Neuronal stem cell (in vitro differentiated cells): ENCODE measurements at regions not wholly inside any gene's neighbourhood (a gene's known extent, or its start where the extent isn't known, plus 50 kb on each side); places are given as distances from the start of the nearest gene placed in this dataset.
"Not testable (repeated sequence)": the region's sequence is repeated elsewhere in the genome, so short reads cannot be mapped to it uniquely, and the experiment has no call there.

Source experiments
- DNase-seq: peaks from one replicate; pipeline ENCODE4 v3.0.0-alpha.2; 2013; ENCODE audit warnings: low spot score
- H2AFZ ChIP-seq: one replicate; pipeline ENCODE4 v1.6.1; 2013; ENCODE audit warnings: mild to moderate bottlenecking, low read length, inconsistent platforms
- H2AK5ac ChIP-seq: 2 replicates; pipeline ENCODE4 v1.6.1; 2013; ENCODE audit warnings: low read depth, mild to moderate bottlenecking, inconsistent platforms, low read length, moderate library complexity, mixed read lengths
- H2BK120ac ChIP-seq: 2 replicates; pipeline ENCODE4 v1.6.1; 2013; ENCODE audit warnings: low read depth, mild to moderate bottlenecking, inconsistent platforms, low read length, moderate library complexity, mixed read lengths
- H2BK12ac ChIP-seq: one replicate; pipeline ENCODE4 v1.6.1; 2013; ENCODE audit warnings: low read length, inconsistent platforms
- H2BK15ac ChIP-seq: 2 replicates; pipeline ENCODE4 v1.6.1; 2013; ENCODE audit warnings: mild to moderate bottlenecking, low read length, inconsistent platforms, mixed read lengths
- H2BK5ac ChIP-seq: one replicate; pipeline ENCODE4 v1.6.1; 2013; ENCODE audit warnings: inconsistent platforms, mild to moderate bottlenecking, low read length, moderate library complexity
- H3K14ac ChIP-seq: one replicate; pipeline ENCODE4 v1.6.1; 2013; ENCODE audit warnings: low read length, inconsistent platforms
- H3K18ac ChIP-seq: 2 replicates; pipeline ENCODE4 v1.6.1; 2013; ENCODE audit warnings: low read length, inconsistent platforms
- H3K23ac ChIP-seq: 2 replicates; pipeline ENCODE4 v1.6.1; 2013; ENCODE audit warnings: low read depth, mild to moderate bottlenecking, mixed read lengths, low read length, inconsistent platforms; ENCODE audit not compliant: poor library complexity
- H3K27ac ChIP-seq: replicated peaks from 3 replicates; pipeline ENCODE4 v1.5.1; 2013; ENCODE audit warnings: low read length, inconsistent platforms
- H3K27me3 ChIP-seq, 3 experiments: 2 replicates each; pipeline ENCODE4 v1.6.1; 2013; ENCODE audit warnings: low read length in 3 of 3, mild to moderate bottlenecking in 2 of 3, inconsistent platforms in 1 of 3, low read depth in 1 of 3, mixed read lengths in 1 of 3, moderate library complexity in 1 of 3; ENCODE audit not compliant: control insufficient read depth in 3 of 3, insufficient read depth in 3 of 3
- H3K36me3 ChIP-seq, 2 donors: replicated peaks in 1 of 2; 2 replicates each; pipeline ENCODE4 v1.6.1; 2013; ENCODE audit warnings: low read length in 2 of 2; ENCODE audit not compliant: control insufficient read depth in 2 of 2, insufficient read depth in 2 of 2
- H3K4ac ChIP-seq: 2 replicates; pipeline ENCODE4 v1.6.1; 2013; ENCODE audit warnings: inconsistent platforms, mild to moderate bottlenecking, low read length, moderate library complexity
- H3K4me1 ChIP-seq, 2 donors: 1 replicate in 1 of 2; 2 replicates in 1 of 2; pipeline ENCODE4 v1.6.1; 2013; ENCODE audit warnings: low read length in 2 of 2, low read depth in 1 of 2; ENCODE audit not compliant: control insufficient read depth in 2 of 2, insufficient read depth in 1 of 2
- H3K4me2 ChIP-seq: one replicate; pipeline ENCODE4 v1.6.1; 2013; ENCODE audit warnings: mild to moderate bottlenecking, low read length, inconsistent platforms; ENCODE audit not compliant: insufficient read depth, poor library complexity, severe bottlenecking
- H3K4me3 ChIP-seq, 2 donors: 2 replicates each; pipeline ENCODE4 v1.5.1; 2013; ENCODE audit warnings: low read length in 2 of 2, mild to moderate bottlenecking in 2 of 2, inconsistent platforms in 1 of 2, moderate library complexity in 1 of 2
- H3K79me1 ChIP-seq: one replicate; pipeline ENCODE4 v1.6.1; 2013; ENCODE audit warnings: low read depth, mild to moderate bottlenecking, inconsistent platforms, low read length, moderate library complexity
- H3K9ac ChIP-seq: one replicate; pipeline ENCODE4 v1.6.1; 2013; ENCODE audit warnings: mild to moderate bottlenecking, low read depth, low read length, inconsistent platforms; ENCODE audit not compliant: poor library complexity
- H3K9me3 ChIP-seq, 2 donors: replicated peaks in 1 of 2; 2 replicates each; pipeline versions ENCODE3 to v1.6.1; 2013; ENCODE audit warnings: low read length in 2 of 2, mild to moderate bottlenecking in 2 of 2, inconsistent platforms in 1 of 2, low read depth in 1 of 2, mixed read lengths in 1 of 2, moderate library complexity in 1 of 2; ENCODE audit not compliant: control insufficient read depth in 2 of 2, insufficient read depth in 1 of 2
- H4K8ac ChIP-seq: one replicate; pipeline ENCODE4 v1.6.1; 2013; ENCODE audit warnings: low read depth, mild to moderate bottlenecking, inconsistent platforms, low read length, moderate library complexity
- H4K91ac ChIP-seq: one replicate; pipeline ENCODE4 v1.6.1; 2013; ENCODE audit warnings: low read length, low read depth, mild to moderate bottlenecking, inconsistent platforms; ENCODE audit not compliant: poor library complexity
- WGBS, 2 donors: extraction: QIAGEN DNeasy Blood & Tissue Kit; methylation state at CpG; one replicate each; pipeline ENCODE4 v1.1.7; 2013; ENCODE audit warnings: missing lambda C conversion rate in 2 of 2, mixed read lengths in 1 of 2; ENCODE audit not compliant: insufficient read length in 2 of 2, insufficient replicate concordance in 1 of 2; ENCODE audit errors: extremely low coverage in 2 of 2; 5-methylcytosine and 5-hydroxymethylcytosine counted together

DNA sequence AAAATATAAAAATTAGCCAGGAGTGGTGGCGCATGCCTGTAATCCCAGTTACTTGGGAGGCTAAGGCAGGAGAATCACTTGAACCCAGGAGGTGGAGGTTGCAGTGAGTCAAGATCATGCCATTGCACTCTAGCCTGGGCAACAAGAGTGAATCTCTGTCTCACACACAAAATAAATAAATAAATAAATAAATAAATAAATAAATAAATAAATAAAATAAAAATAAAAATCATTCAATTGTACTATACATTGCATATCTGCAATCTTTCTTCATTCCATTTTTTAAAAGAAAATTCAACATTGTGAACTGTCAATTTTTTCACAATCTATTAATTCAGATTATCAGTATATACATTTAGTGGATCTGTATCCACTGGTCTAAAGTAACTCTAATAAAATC lies 193.9 kb downstream of the TMEM47 start:
- H2BK12ac ChIP-seq: not testable (repeated sequence)

DNA sequence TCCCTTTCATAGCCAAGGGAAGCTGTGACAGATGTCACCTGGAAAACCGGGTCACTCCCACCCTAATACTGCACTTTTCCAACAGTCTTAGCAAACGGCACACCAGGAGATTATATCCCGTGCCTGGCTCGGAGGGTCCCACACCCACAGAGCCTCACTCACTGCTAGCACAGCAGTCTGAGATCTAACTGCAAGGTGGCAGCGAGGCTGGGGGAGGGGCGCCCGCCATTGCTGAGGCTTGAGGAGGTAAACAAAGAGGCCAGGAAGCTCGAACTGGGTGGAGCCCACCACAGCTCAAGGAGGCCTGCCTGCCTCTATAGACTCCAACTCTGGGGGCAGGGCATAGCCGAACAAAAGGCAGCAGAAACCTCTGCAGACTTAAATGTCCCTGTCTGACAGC lies 199.2 kb downstream of the TMEM47 start:
- not testable (repeated sequence) for H3K9ac ChIP-seq, H2BK5ac ChIP-seq, H2BK12ac ChIP-seq, H3K14ac ChIP-seq, H3K4ac ChIP-seq, H4K8ac ChIP-seq, H2AK5ac ChIP-seq, H3K4me2 ChIP-seq, H3K36me3 ChIP-seq, H3K18ac ChIP-seq, H4K91ac ChIP-seq, H2AFZ ChIP-seq, H3K4me3 ChIP-seq, H3K4me1 ChIP-seq, H2BK120ac ChIP-seq, H3K27ac ChIP-seq, H3K23ac ChIP-seq, H3K9me3 ChIP-seq, H2BK15ac ChIP-seq, H3K27me3 ChIP-seq, H3K79me1 ChIP-seq, DNase-seq
- WGBS, 2 donors: no CpG with 5 or more reads among the region's 9 CpGs

More for the DNA sequence above, 193.9 kb downstream of the TMEM47 start:
- H3K4me1 ChIP-seq, H3K4me2 ChIP-seq, H3K27ac ChIP-seq, H3K23ac ChIP-seq, H2BK120ac ChIP-seq, DNase-seq, H3K9me3 ChIP-seq, H3K4ac ChIP-seq, H3K4me3 ChIP-seq, H2AK5ac ChIP-seq, H3K36me3 ChIP-seq, H4K8ac ChIP-seq, H2AFZ ChIP-seq, H3K18ac ChIP-seq, H2BK15ac ChIP-seq, H3K27me3 ChIP-seq, H3K9ac ChIP-seq, H3K79me1 ChIP-seq, H4K91ac ChIP-seq, H3K14ac ChIP-seq, H2BK5ac ChIP-seq: not testable (repeated sequence)
- WGBS, 2 donors: no CpG with 5 or more reads among the region's 1 CpG

DNA sequence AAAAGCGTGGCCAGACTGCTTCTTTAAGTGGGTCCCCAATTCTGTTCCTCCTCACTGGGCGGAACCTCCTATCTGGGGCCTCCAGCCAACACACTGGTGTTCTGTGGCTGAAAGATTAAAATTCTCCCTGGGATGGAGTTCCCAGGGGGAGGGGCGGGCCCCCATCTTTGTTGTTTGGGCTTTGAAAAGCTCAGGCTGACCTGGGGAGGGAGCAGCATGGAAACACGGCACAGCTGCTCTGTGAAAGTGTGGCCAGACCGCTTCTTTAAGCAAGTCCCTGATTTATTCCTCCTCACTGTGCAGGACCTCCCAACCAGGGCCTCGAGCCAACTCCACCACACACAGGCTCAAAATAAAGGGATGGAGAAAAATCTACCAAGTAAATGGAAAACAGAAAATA lies 219.5 kb downstream of the TMEM47 start:
- no peak overlapping the region for H3K9ac ChIP-seq
- H2BK5ac ChIP-seq: no peak overlapping the region
- WGBS, 2 donors: no CpG with 5 or more reads among the region's 6 CpGs
- H3K4ac ChIP-seq: no peak overlapping the region
- no peak overlapping the region for H3K23ac ChIP-seq
- no peak overlapping the region for H4K8ac ChIP-seq
- DNase-seq: no peak
- H3K4me2 ChIP-seq: no peak overlapping the region
- no peaks in the 10 kb centered on the region for H3K36me3 ChIP-seq
- H3K4me1 ChIP-seq: no peaks in the 10 kb centered on the region
- H3K14ac ChIP-seq: no peak overlapping the region
- H3K27me3 ChIP-seq: no peaks in the 10 kb centered on the region
- peak overlapping the region; percentile 45 for H2AFZ ChIP-seq
- H3K79me1 ChIP-seq: no peaks in the 10 kb centered on the region
- no peak overlapping the region for H3K18ac ChIP-seq
- no peak overlapping the region for H2AK5ac ChIP-seq
- no peak overlapping the region for H2BK120ac ChIP-seq
- no peak overlapping the region for H2BK15ac ChIP-seq
- no peak overlapping the region for H2BK12ac ChIP-seq
- no peak overlapping the region for H3K27ac ChIP-seq
- H3K9me3 ChIP-seq: no peaks in the 10 kb centered on the region
- H4K91ac ChIP-seq: no peak overlapping the region
- no peak overlapping the region for H3K4me3 ChIP-seq

DNA sequence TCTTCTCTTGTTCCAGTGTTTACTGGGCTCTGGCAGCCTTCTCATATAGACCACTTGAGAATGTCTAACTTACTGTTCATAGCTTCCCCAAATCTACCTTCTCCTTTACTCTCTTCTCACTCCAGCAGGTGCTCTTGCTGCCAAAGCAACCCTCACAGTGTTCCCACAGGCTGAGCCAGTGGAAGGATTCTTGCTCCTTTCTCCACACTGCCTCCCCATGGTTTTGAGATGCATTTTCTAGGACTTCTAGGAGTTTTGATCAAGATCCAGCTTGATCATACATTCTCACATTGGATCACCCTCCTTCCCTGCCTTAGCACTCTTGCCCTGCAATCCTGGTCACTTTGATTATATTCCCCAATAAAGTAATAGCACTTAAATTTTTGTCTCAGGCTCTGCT lies 230.8 kb downstream of the TMEM47 start:
- H3K9me3 ChIP-seq: no peaks in the 10 kb centered on the region
- H3K79me1 ChIP-seq: no peaks in the 10 kb centered on the region
- no peaks in the 10 kb centered on the region for H3K36me3 ChIP-seq
- no peak overlapping the region for H3K4ac ChIP-seq
- no peak overlapping the region for H3K9ac ChIP-seq
- no peak overlapping the region for H3K23ac ChIP-seq
- no peak overlapping the region for H2AK5ac ChIP-seq
- no peak overlapping the region for H2BK120ac ChIP-seq
- no peak overlapping the region for H2BK5ac ChIP-seq
- H2BK15ac ChIP-seq: no peak overlapping the region
- no peak overlapping the region for H3K18ac ChIP-seq
- H4K91ac ChIP-seq: no peak overlapping the region
- H4K8ac ChIP-seq: no peak overlapping the region
- H3K14ac ChIP-seq: no peak overlapping the region
- no peaks in the 10 kb centered on the region for H3K4me1 ChIP-seq
- no peak overlapping the region for H3K4me3 ChIP-seq
- H3K27me3 ChIP-seq: no peaks in the 10 kb centered on the region
- no peak overlapping the region for H2AFZ ChIP-seq
- no peak for DNase-seq
- H2BK12ac ChIP-seq: no peak overlapping the region
- H3K27ac ChIP-seq: no peak overlapping the region
- H3K4me2 ChIP-seq: no peak overlapping the region
